ENCODE measurements at regions not wholly inside any gene's neighbourhood (a gene's known extent, or its start where the extent isn't known, plus 50 kb on each side); places are given as distances from the start of the nearest gene placed in this dataset.

DNA sequence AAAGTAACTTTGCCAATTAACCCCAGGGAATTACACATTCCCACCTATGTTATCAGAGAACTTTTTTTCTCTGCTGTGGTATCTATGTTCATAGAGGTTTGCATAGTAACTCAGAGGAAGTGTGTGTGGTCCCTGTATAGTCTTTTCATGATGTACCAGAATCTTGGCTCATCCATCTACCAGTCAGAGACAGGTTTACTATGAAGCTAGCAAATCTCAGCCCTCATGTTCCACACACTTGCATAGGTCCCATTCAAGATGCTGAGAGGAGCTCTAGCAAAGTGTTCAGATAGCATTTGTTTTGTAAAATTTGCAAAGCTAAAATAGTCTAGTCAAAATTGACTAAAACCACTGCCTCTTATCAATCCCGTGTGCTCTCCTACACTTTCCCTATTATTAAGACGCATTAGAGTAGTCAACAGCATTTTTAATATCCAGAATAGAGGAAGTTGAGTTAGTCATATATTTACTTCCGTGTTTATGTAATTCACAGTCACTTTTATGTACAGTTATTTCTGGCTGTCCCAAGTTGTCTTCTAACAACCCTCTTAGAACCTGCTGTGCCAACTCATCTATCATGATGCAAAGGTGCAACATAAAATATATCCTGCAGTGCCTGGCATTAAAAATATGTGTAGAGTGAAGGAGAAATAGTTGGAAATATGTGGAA, 184.2 kb downstream of the FAM76B start:
- ChIA-PET CTCF (no interaction called here), POLR2A (no interaction called here), RAD21 (ENCODE audit: low non-redundant PET in 1 of 2, low total read pairs in 2 of 2, uncharacterized antibody in 2 of 2, unreplicated experiment in 2 of 2) (no interaction called here)
- Histone ChIP-seq H2AFZ (ENCODE audit: low read depth, low read length, poor library complexity, severe bottlenecking) (no peak overlapping the region), H3K36me3 (ENCODE audit: control insufficient read depth in 1 of 2, insufficient read depth in 2 of 2, low read length in 2 of 2) (no peaks in the 10 kb centered on the region), H3K9me2 (ENCODE audit: insufficient read depth) (no peaks in the 10 kb centered on the region), H3K79me2 (ENCODE audit: insufficient read depth, low read length) (no peaks in the 10 kb centered on the region), H4K20me1 (ENCODE audit: insufficient read depth) (no peaks in the 10 kb centered on the region), H3K27me3 (ENCODE audit: insufficient read depth, low read length) (0 out of 2 replicates have a peak, but pooled peaks cover 4% of the 10 kb centered on the region), H3K4me1 (ENCODE audit: control insufficient read depth in 1 of 2, insufficient read depth in 2 of 2, low read length in 2 of 2) (no peaks in the 10 kb centered on the region), H3K9me3 (ENCODE audit: control insufficient read depth in 1 of 2, insufficient read depth in 1 of 2, low read depth in 1 of 2, low read length in 2 of 2) (no peaks in the 10 kb centered on the region), H3K27ac (ENCODE audit: low read depth, low read length) (no peak overlapping the region), H3K4me3 (replicated peaks in 1 of 2; ENCODE audit: low read depth in 1 of 2, low read length in 2 of 2) (no peak overlapping the region), H3K9ac (ENCODE audit: low read length) (no peak overlapping the region), H3K4me2 (ENCODE audit: low read length) (no peak overlapping the region)
- no peak for DNase-seq (ENCODE audit: low read depth, low spot score)
- BruUV-seq (replicated peaks): no TSS peak
- no peak for ATAC-seq
- no peak for TF ChIP-seq TCF7L2 (IDR thresholded peaks at IDR 0.05; ENCODE audit: borderline replicate concordance, extremely low read depth, insufficient read depth, insufficient read length)
- TF ChIP-seq, protein P1, sequence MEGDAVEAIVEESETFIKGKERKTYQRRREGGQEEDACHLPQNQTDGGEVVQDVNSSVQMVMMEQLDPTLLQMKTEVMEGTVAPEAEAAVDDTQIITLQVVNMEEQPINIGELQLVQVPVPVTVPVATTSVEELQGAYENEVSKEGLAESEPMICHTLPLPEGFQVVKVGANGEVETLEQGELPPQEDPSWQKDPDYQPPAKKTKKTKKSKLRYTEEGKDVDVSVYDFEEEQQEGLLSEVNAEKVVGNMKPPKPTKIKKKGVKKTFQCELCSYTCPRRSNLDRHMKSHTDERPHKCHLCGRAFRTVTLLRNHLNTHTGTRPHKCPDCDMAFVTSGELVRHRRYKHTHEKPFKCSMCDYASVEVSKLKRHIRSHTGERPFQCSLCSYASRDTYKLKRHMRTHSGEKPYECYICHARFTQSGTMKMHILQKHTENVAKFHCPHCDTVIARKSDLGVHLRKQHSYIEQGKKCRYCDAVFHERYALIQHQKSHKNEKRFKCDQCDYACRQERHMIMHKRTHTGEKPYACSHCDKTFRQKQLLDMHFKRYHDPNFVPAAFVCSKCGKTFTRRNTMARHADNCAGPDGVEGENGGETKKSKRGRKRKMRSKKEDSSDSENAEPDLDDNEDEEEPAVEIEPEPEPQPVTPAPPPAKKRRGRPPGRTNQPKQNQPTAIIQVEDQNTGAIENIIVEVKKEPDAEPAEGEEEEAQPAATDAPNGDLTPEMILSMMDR (IDR thresholded peaks at IDR 0.05 in 2 of 3, conservative IDR thresholded peaks at IDR 0.05 in 1 of 3; ENCODE audit: borderline replicate concordance in 1 of 3, insufficient read depth in 1 of 3, low read depth in 2 of 3, low read length in 2 of 3): no peak
- no peak for TF ChIP-seq ZNF274 (IDR thresholded peaks at IDR 0.05; ENCODE audit: low read depth, low read length)
- TF ChIP-seq, protein P2, sequence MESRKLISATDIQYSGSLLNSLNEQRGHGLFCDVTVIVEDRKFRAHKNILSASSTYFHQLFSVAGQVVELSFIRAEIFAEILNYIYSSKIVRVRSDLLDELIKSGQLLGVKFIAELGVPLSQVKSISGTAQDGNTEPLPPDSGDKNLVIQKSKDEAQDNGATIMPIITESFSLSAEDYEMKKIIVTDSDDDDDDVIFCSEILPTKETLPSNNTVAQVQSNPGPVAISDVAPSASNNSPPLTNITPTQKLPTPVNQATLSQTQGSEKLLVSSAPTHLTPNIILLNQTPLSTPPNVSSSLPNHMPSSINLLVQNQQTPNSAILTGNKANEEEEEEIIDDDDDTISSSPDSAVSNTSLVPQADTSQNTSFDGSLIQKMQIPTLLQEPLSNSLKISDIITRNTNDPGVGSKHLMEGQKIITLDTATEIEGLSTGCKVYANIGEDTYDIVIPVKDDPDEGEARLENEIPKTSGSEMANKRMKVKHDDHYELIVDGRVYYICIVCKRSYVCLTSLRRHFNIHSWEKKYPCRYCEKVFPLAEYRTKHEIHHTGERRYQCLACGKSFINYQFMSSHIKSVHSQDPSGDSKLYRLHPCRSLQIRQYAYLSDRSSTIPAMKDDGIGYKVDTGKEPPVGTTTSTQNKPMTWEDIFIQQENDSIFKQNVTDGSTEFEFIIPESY (IDR thresholded peaks at IDR 0.05; ENCODE audit: extremely low read depth, insufficient replicate concordance, low read length): no peak
- TF ChIP-seq, protein P3, sequence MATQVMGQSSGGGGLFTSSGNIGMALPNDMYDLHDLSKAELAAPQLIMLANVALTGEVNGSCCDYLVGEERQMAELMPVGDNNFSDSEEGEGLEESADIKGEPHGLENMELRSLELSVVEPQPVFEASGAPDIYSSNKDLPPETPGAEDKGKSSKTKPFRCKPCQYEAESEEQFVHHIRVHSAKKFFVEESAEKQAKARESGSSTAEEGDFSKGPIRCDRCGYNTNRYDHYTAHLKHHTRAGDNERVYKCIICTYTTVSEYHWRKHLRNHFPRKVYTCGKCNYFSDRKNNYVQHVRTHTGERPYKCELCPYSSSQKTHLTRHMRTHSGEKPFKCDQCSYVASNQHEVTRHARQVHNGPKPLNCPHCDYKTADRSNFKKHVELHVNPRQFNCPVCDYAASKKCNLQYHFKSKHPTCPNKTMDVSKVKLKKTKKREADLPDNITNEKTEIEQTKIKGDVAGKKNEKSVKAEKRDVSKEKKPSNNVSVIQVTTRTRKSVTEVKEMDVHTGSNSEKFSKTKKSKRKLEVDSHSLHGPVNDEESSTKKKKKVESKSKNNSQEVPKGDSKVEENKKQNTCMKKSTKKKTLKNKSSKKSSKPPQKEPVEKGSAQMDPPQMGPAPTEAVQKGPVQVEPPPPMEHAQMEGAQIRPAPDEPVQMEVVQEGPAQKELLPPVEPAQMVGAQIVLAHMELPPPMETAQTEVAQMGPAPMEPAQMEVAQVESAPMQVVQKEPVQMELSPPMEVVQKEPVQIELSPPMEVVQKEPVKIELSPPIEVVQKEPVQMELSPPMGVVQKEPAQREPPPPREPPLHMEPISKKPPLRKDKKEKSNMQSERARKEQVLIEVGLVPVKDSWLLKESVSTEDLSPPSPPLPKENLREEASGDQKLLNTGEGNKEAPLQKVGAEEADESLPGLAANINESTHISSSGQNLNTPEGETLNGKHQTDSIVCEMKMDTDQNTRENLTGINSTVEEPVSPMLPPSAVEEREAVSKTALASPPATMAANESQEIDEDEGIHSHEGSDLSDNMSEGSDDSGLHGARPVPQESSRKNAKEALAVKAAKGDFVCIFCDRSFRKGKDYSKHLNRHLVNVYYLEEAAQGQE (IDR thresholded peaks at IDR 0.05; ENCODE audit: low read depth): no peak
- no peak for TF ChIP-seq RAD21 (IDR thresholded peaks at IDR 0.05; ENCODE audit: low read depth)
- no peak for TF ChIP-seq CEBPB (IDR thresholded peaks at IDR 0.05; ENCODE audit: low read depth)
- TF ChIP-seq ZFX (IDR thresholded peaks at IDR 0.05): no peak
- no peak for TF ChIP-seq EZH2 (IDR thresholded peaks at IDR 0.05)
- no peak for TF ChIP-seq EZH2phosphoT487 (IDR thresholded peaks at IDR 0.05; ENCODE audit: borderline replicate concordance)
- TF ChIP-seq, protein P4, sequence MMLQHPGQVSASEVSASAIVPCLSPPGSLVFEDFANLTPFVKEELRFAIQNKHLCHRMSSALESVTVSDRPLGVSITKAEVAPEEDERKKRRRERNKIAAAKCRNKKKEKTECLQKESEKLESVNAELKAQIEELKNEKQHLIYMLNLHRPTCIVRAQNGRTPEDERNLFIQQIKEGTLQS (IDR thresholded peaks at IDR 0.05): no peak
- TF ChIP-seq ELF1 (IDR thresholded peaks at IDR 0.05; ENCODE audit: borderline replicate concordance, low read depth): no peak
- TF ChIP-seq, protein P5, sequence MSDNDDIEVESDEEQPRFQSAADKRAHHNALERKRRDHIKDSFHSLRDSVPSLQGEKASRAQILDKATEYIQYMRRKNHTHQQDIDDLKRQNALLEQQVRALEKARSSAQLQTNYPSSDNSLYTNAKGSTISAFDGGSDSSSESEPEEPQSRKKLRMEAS (IDR thresholded peaks at IDR 0.05): no peak
- TF ChIP-seq YY1 (IDR thresholded peaks at IDR 0.05; ENCODE audit: extremely low read depth, insufficient replicate concordance, low read depth, low read length): no peak
- TF ChIP-seq EGR1 (IDR thresholded peaks at IDR 0.05; ENCODE audit: low read depth): no peak
- no peak for TF ChIP-seq POLR2A (IDR thresholded peaks at IDR 0.05; ENCODE audit: borderline replicate concordance, extremely low read depth, insufficient read depth, insufficient read length)
- no peak for TF ChIP-seq FOSL1 (IDR thresholded peaks at IDR 0.05; ENCODE audit: low read depth)
- no peak for TF ChIP-seq POLR2AphosphoS5 (IDR thresholded peaks at IDR 0.05; ENCODE audit: low read depth, low read length)
- no peak for TF ChIP-seq SP1 (IDR thresholded peaks at IDR 0.05; ENCODE audit: low read depth)
- intact Hi-C loops (cut with micrococcal nuclease): no loop called here

Data from HCT116 (cell line).